DND-41 (cell line): ENCODE measurements at regions not wholly inside any gene's neighbourhood (a gene's known extent, or its start where the extent isn't known, plus 50 kb on each side); places are given as distances from the start of the nearest gene placed in this dataset.

ENCODE experiments used
- ATAC-seq: fragments of 200-7000 bp; cut with Tn5 transposase; 3 replicates; pipeline ENCODE4 v1.9.1; 2021; ENCODE audit warnings: low read depth; ENCODE audit not compliant: insufficient read depth
- DNase-seq: peaks from one replicate; pipeline ENCODE4 v3.0.0-alpha.2; 2020
- H2AFZ ChIP-seq: 2 replicates; pipeline ENCODE4 v1.6.0; 2012; ENCODE audit warnings: low read depth, low read length
- H3K27ac ChIP-seq: 2 replicates; pipeline ENCODE4 v1.5.1; 2012; ENCODE audit warnings: low read length, inconsistent platforms
- H3K27me3 ChIP-seq: fragments of 200-600 bp; sonication (generic); 2 replicates; pipeline ENCODE4 v1.6.0; 2012; ENCODE audit warnings: low read length, mild to moderate bottlenecking, inconsistent platforms; ENCODE audit not compliant: insufficient read depth, poor library complexity
- H3K36me3 ChIP-seq: 2 replicates; pipeline ENCODE4 v1.5.1; 2012; ENCODE audit warnings: low read length, inconsistent platforms; ENCODE audit not compliant: insufficient read depth
- H3K4me1 ChIP-seq: 2 replicates; pipeline ENCODE4 v1.5.1; 2012; ENCODE audit warnings: mild to moderate bottlenecking, low read length; ENCODE audit not compliant: insufficient read depth
- H3K4me2 ChIP-seq: 2 replicates; pipeline ENCODE4 v1.6.0; 2012; ENCODE audit warnings: mild to moderate bottlenecking, moderate library complexity, low read length, inconsistent platforms; ENCODE audit not compliant: insufficient read depth
- H3K4me3 ChIP-seq, 2 experiments: fragments of 200-600 bp in 1 of 2; shearing (Covaris generic) in 1 of 2; 2 replicates each; pipeline ENCODE4 v1.5.1; 2012 to 2016; ENCODE audit warnings: inconsistent platforms in 2 of 2, low read length in 2 of 2, mild to moderate bottlenecking in 2 of 2, low read depth in 1 of 2, moderate library complexity in 1 of 2
- H3K79me2 ChIP-seq: 2 replicates; pipeline ENCODE4 v1.6.0; 2012; ENCODE audit warnings: low read length, inconsistent platforms; ENCODE audit not compliant: insufficient read depth
- H3K9ac ChIP-seq: 2 replicates; pipeline ENCODE4 v1.6.0; 2012; ENCODE audit warnings: low read depth, mild to moderate bottlenecking, inconsistent platforms, low read length, moderate library complexity
- H3K9me3 ChIP-seq: 2 replicates; pipeline ENCODE4 v1.5.1; 2012; ENCODE audit warnings: low read length, moderate library complexity, mild to moderate bottlenecking, inconsistent platforms; ENCODE audit not compliant: insufficient read depth, severe bottlenecking
- H4K20me1 ChIP-seq: 2 replicates; pipeline ENCODE4 v1.6.0; 2012; ENCODE audit warnings: low read length; ENCODE audit not compliant: insufficient read depth
- EZH2 ChIP-seq: IDR thresholded peaks from 3 replicates; pipeline ENCODE4 v1.6.1; 2012; ENCODE audit warnings: borderline replicate concordance, low read depth, mild to moderate bottlenecking, moderate library complexity, low read length, inconsistent platforms; ENCODE audit not compliant: severe bottlenecking
- TF ChIP-seq, protein P1 (sequence below): IDR thresholded peaks from 2 replicates; pipeline ENCODE4 v1.5.1; 2012; ENCODE audit warnings: borderline replicate concordance, low read length, moderate library complexity, mild to moderate bottlenecking; ENCODE audit not compliant: poor library complexity, severe bottlenecking; ENCODE audit errors: extremely low read depth

DNA sequence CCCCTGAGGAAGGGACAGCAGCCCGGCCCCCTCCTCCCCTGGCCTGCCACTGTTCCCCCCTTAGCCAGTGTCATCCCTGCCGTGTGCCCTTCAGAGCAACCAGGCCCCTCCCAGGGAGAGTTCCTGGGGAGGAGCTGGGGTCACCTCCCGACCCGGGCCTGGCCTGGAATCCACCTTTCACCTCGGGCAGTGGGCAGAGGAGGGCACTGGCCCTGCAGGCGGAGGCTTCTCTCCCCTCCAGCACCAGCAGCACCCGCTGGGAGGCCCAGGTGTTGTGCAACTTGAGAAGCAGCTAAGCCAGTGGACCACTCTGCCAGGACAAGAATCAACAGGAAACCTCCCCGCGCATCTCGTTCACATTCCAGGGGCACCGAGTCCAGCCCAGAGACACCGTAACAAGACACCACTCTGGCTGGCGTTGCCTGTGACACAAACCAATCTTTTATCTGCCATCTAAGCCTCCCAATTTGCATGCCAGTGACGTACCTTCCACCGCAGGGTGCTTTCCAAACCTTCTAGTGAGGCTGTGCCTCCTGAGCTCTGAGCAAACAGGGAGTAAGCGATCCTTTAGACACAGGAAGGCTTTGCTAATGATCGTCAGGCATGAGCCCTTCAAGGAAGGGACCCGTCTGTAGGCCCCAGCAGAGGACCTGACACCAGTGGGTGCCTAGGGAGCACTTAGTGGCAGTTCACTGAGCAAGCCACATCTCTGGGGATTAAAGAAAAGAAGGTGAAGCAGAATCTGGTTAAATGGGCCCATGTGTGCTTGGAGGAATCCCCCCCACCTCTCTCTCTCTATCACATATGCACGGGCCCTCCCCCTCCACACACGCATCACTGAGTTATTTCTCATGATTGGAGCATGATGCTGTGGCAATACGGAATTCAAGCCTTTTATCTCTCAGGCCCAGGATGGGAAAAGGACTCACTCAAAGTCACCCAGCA, 98.9 kb upstream of the TLE3 start:
- Histone ChIP-seq H2AFZ (no peak overlapping the region; the same call in 1 of the 2 replicates), H3K4me1 (no peaks in the 10 kb centered on the region), H3K27me3 (no peaks in the 10 kb centered on the region), H3K4me2 (no peak overlapping the region), H3K79me2 (no peaks in the 10 kb centered on the region), H3K9me3 (no peaks in the 10 kb centered on the region), H3K9ac (no peak overlapping the region), H3K4me3 (no peak overlapping the region), H3K36me3 (no peaks in the 10 kb centered on the region), H3K27ac (no peak overlapping the region), H4K20me1 (no peaks in the 10 kb centered on the region)
- ATAC-seq (no peak), DNase-seq (no peak)
- TF ChIP-seq, protein P1, sequence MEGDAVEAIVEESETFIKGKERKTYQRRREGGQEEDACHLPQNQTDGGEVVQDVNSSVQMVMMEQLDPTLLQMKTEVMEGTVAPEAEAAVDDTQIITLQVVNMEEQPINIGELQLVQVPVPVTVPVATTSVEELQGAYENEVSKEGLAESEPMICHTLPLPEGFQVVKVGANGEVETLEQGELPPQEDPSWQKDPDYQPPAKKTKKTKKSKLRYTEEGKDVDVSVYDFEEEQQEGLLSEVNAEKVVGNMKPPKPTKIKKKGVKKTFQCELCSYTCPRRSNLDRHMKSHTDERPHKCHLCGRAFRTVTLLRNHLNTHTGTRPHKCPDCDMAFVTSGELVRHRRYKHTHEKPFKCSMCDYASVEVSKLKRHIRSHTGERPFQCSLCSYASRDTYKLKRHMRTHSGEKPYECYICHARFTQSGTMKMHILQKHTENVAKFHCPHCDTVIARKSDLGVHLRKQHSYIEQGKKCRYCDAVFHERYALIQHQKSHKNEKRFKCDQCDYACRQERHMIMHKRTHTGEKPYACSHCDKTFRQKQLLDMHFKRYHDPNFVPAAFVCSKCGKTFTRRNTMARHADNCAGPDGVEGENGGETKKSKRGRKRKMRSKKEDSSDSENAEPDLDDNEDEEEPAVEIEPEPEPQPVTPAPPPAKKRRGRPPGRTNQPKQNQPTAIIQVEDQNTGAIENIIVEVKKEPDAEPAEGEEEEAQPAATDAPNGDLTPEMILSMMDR: no peak
- TF ChIP-seq EZH2: no peak

DNA sequence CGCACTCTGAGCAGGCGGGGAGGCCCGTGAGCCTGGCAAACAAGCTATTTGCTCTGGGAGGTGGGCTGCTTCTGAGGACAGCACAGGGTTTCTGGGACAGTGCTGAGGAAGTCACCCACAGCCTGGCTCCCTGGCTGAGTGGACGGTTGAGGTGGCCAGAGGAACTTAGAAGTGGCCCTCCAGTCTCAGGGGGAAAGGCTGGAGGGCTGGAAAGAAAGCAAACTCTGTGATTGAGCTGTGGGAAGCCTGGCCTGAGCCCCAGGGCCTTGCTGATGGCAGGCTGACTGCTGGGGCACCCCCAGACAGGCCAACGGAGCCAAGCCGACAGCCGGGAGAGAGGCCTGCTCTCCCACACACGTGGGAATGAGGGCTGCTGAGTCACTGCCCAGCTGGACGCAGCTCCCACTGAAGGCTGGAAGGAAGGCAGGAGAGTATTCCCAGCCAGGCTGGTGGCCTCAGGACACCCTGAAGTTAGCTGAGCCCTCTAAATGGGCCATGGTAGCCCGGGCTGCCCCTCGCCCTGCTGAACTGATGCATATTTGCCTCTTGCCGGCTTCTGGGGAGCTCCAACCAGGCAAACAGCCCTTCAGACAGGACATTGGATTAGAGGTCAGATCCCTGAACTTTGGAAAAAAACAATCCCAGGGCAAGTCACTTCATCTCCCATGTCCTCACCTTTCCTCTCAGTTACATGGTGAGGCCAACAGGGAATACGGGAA, 98.0 kb upstream of the TLE3 start:
- Histone ChIP-seq H3K9me3 (no peaks in the 10 kb centered on the region), H3K36me3 (no peaks in the 10 kb centered on the region), H3K9ac (no peak overlapping the region), H3K27me3 (no peaks in the 10 kb centered on the region), H3K27ac (no peak overlapping the region), H4K20me1 (no peaks in the 10 kb centered on the region), H3K79me2 (no peaks in the 10 kb centered on the region), H3K4me2 (no peak overlapping the region), H2AFZ (no peak overlapping the region), H3K4me1 (no peaks in the 10 kb centered on the region), H3K4me3 (no peak overlapping the region)
- DNase-seq (no peak), ATAC-seq (no peak)
- no peak for TF ChIP-seq EZH2
- TF ChIP-seq, protein P1: no peak

- H4K20me1 ChIP-seq: no peaks in the 10 kb centered on the region
- DNase-seq: no peak
- H3K79me2 ChIP-seq: no peaks in the 10 kb centered on the region
- no peak for ATAC-seq
- no peak overlapping the region for H3K9ac ChIP-seq
- no peak overlapping the region for H3K4me3 ChIP-seq
- no peak overlapping the region for H3K27ac ChIP-seq
- TF ChIP-seq EZH2: no peak
- TF ChIP-seq, protein P1: no peak
- H3K36me3 ChIP-seq: no peaks in the 10 kb centered on the region
- no peaks in the 10 kb centered on the region for H3K9me3 ChIP-seq
- no peaks in the 10 kb centered on the region for H3K4me1 ChIP-seq
- H3K27me3 ChIP-seq: no peaks in the 10 kb centered on the region
- no peak overlapping the region for H3K4me2 ChIP-seq
- H2AFZ ChIP-seq: no peak overlapping the region
Observed at GRCh38 chr15:70195171-70195570, 97.5 kb upstream of the TLE3 start.
